ENCODE measurements at regions not wholly inside any gene's neighbourhood (a gene's known extent, or its start where the extent isn't known, plus 50 kb on each side); places are given as distances from the start of the nearest gene placed in this dataset.
A peak's percentile ranks its signal among the peaks of the same experiment; 100 is the strongest.

DNA sequence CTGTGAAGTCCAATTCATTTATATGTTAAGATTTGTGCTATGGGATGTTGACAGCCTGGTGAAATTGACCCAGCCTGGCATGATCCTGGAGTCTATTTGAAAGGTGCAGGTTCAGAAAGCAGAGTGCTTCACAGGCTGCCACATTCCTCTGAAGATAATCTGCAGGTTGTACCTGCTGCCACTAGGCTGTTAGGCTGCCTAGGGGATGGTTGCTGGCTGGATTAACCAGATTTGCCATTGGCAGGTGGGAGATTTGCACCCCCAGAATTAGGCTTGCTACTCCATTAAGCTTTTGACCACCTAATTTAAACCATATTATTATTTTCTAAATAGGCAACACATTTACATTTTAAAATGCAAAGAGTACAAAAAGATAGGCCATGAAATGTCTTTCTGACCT lies 85.8 kb upstream of the RASGRP1 start:
- H2BK20ac ChIP-seq (ENCODE audit: low read length) = no peak overlapping the region
- no peak overlapping the region for H2AK5ac ChIP-seq (ENCODE audit: low read depth, low read length)
- POLR2A ChIA-PET (ENCODE audit: partially characterized antibody) = no interaction called here
- no peak overlapping the region for H3K23ac ChIP-seq (ENCODE audit: insufficient read length)
- no peak overlapping the region for H2BK15ac ChIP-seq (ENCODE audit: low read length)
- no peaks in the 10 kb centered on the region for H3K4me1 ChIP-seq (replicated peaks in 1 of 4; ENCODE audit: control insufficient read depth in 3 of 4, insufficient read depth in 4 of 4, low read length in 3 of 4)
- no peak overlapping the region for H3K56ac ChIP-seq (replicated peaks; ENCODE audit: insufficient read length, low read depth, low read length)
- no peak overlapping the region for H3K9ac ChIP-seq (replicated peaks in 1 of 4; ENCODE audit: extremely low read depth in 1 of 4, low read depth in 3 of 4, low read length in 3 of 4)
- no peak overlapping the region for H4K91ac ChIP-seq (replicated peaks; ENCODE audit: insufficient read length, low read length)
- H3K36me3 ChIP-seq (ENCODE audit: control insufficient read depth in 2 of 4, insufficient read depth in 4 of 4, low read length in 3 of 4) = no peaks in the 10 kb centered on the region
- no peaks in the 10 kb centered on the region for H3K79me1 ChIP-seq (ENCODE audit: low read depth, low read length)
- H3K27ac ChIP-seq (ENCODE audit: low read depth, low read length) = no peak overlapping the region
- H3K27me3 ChIP-seq (replicated peaks in 1 of 4; ENCODE audit: control insufficient read depth in 3 of 4, extremely low read depth in 1 of 4, insufficient read depth in 3 of 4, low read length in 3 of 4) = no peaks in the 10 kb centered on the region
- no peaks in the 10 kb centered on the region for H3K79me2 ChIP-seq (ENCODE audit: control insufficient read depth in 1 of 2, insufficient read depth in 2 of 2, low read length in 2 of 2)
- H2AFZ ChIP-seq (ENCODE audit: low read length) = no peak overlapping the region
- no peak overlapping the region for H4K8ac ChIP-seq (ENCODE audit: extremely low read depth, insufficient read depth, low read length)
- no peak overlapping the region for H2BK5ac ChIP-seq (ENCODE audit: low read depth, low read length)
- no peak overlapping the region for H3K14ac ChIP-seq (ENCODE audit: insufficient read length)
- H2BK12ac ChIP-seq (ENCODE audit: low read depth, low read length) = no peak overlapping the region
- H3K4me2 ChIP-seq (ENCODE audit: insufficient read depth in 1 of 2, low read depth in 2 of 2, low read length in 2 of 2) = no peak overlapping the region
- no peaks in the 10 kb centered on the region for H4K20me1 ChIP-seq (replicated peaks in 1 of 2; ENCODE audit: control insufficient read depth in 1 of 2, insufficient read depth in 2 of 2, low read length in 2 of 2)
- H3K9me3 ChIP-seq (ENCODE audit: insufficient read depth in 2 of 2, low read depth in 1 of 2, low read length in 1 of 2) = no peaks in the 10 kb centered on the region
- FAIRE-seq (no peak), DNase-seq (ENCODE audit: low read depth in 1 of 2, low spot score in 2 of 2) (no peak)
- H3K23me2 ChIP-seq (ENCODE audit: low read depth, low read length) = no peaks in the 10 kb centered on the region
- H4K5ac ChIP-seq (ENCODE audit: insufficient read length, low read depth, low read length) = no peak overlapping the region
- no peak overlapping the region for H3K18ac ChIP-seq (ENCODE audit: extremely low read depth, low read length)
- no peak overlapping the region for H3K4me3 ChIP-seq (ENCODE audit: extremely low read depth in 1 of 4, insufficient read depth in 2 of 4, low read depth in 3 of 4, low read length in 4 of 4)
- no peak overlapping the region for H2BK120ac ChIP-seq (replicated peaks; ENCODE audit: low read depth, low read length)
- CTCF ChIA-PET (ENCODE audit: partially characterized antibody) = interaction anchor here (0.9 to 7.1 kb wide), 7 partner anchors 12 to 176 kb away, joined by 3 to 40 read pairs (median 5); no protein-coding TSS in a partner anchor
- H3K4ac ChIP-seq (replicated peaks; ENCODE audit: insufficient read length, low read depth, low read length) = no peak overlapping the region
- TF ChIP-seq, protein P1, sequence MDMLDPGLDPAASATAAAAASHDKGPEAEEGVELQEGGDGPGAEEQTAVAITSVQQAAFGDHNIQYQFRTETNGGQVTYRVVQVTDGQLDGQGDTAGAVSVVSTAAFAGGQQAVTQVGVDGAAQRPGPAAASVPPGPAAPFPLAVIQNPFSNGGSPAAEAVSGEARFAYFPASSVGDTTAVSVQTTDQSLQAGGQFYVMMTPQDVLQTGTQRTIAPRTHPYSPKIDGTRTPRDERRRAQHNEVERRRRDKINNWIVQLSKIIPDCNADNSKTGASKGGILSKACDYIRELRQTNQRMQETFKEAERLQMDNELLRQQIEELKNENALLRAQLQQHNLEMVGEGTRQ (IDR thresholded peaks at IDR 0.05; ENCODE audit: low read length) = no peak
- no peak for TF ChIP-seq GABPA (IDR thresholded peaks at IDR 0.05; ENCODE audit: borderline replicate concordance, insufficient read depth, low read length)
- TF ChIP-seq, protein P2, sequence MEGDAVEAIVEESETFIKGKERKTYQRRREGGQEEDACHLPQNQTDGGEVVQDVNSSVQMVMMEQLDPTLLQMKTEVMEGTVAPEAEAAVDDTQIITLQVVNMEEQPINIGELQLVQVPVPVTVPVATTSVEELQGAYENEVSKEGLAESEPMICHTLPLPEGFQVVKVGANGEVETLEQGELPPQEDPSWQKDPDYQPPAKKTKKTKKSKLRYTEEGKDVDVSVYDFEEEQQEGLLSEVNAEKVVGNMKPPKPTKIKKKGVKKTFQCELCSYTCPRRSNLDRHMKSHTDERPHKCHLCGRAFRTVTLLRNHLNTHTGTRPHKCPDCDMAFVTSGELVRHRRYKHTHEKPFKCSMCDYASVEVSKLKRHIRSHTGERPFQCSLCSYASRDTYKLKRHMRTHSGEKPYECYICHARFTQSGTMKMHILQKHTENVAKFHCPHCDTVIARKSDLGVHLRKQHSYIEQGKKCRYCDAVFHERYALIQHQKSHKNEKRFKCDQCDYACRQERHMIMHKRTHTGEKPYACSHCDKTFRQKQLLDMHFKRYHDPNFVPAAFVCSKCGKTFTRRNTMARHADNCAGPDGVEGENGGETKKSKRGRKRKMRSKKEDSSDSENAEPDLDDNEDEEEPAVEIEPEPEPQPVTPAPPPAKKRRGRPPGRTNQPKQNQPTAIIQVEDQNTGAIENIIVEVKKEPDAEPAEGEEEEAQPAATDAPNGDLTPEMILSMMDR (IDR thresholded peaks at IDR 0.05; ENCODE audit: control extremely low read depth in 1 of 3, insufficient read depth in 1 of 3, low read depth in 1 of 3, low read length in 3 of 3) = peak; percentile 12 to 18 (median 17); a peak in 2 of 4 replicates
- no peak for TF ChIP-seq SUZ12 (IDR thresholded peaks at IDR 0.05; ENCODE audit: low read length)
